ENCODE measurements at regions not wholly inside any gene's neighbourhood (a gene's known extent, or its start where the extent isn't known, plus 50 kb on each side); places are given as distances from the start of the nearest gene placed in this dataset.

GRCh38 chr3:154040283-154040682 lies 80.9 kb upstream of the ARHGEF26 start:
- H3K4me1 ChIP-seq (ENCODE audit: insufficient read depth, low read length, poor library complexity, severe bottlenecking) = no peaks in the 10 kb centered on the region
- no peaks in the 10 kb centered on the region for H3K27me3 ChIP-seq (ENCODE audit: insufficient read depth, low read length, poor library complexity, severe bottlenecking)
- TF ChIP-seq EZH2phosphoT487 (IDR thresholded peaks at IDR 0.05; ENCODE audit: borderline replicate concordance) = no peak
- peak; percentile 68 for TF ChIP-seq CTCF (conservative IDR thresholded peaks at IDR 0.05; ENCODE audit: low read length)
- H4K20me1 ChIP-seq (ENCODE audit: insufficient read depth, low read length, poor library complexity, severe bottlenecking) = no peaks in the 10 kb centered on the region
- H3K9ac ChIP-seq (ENCODE audit: low read depth, low read length, poor library complexity, severe bottlenecking) = no peak overlapping the region
- no peaks in the 10 kb centered on the region for H3F3A ChIP-seq (ENCODE audit: low read depth)
- no peaks in the 10 kb centered on the region for H3K36me3 ChIP-seq (ENCODE audit: insufficient read depth, low read length)
- H3K4me2 ChIP-seq (ENCODE audit: low read depth, low read length, poor library complexity, severe bottlenecking) = no peak overlapping the region
- H3K9me2 ChIP-seq (replicated peaks; ENCODE audit: low read depth, low read length) = no peaks in the 10 kb centered on the region
- no peaks in the 10 kb centered on the region for H3K9me3 ChIP-seq (ENCODE audit: insufficient read depth, low read depth, low read length)
- no peak overlapping the region for H2AFZ ChIP-seq (ENCODE audit: low read length)
- H3K4me3 ChIP-seq (ENCODE audit: low read length, poor library complexity, severe bottlenecking) = no peak overlapping the region
- H3K79me2 ChIP-seq (ENCODE audit: insufficient read depth, low read length) = no peaks in the 10 kb centered on the region

GRCh38 chr3:154044671-154045070 lies 76.5 kb upstream of the ARHGEF26 start:
- Histone ChIP-seq H3K27me3 (ENCODE audit: insufficient read depth, low read length, poor library complexity, severe bottlenecking) (no peaks in the 10 kb centered on the region), H3K9me3 (ENCODE audit: insufficient read depth, low read depth, low read length) (no peaks in the 10 kb centered on the region), H3K9me2 (replicated peaks; ENCODE audit: low read depth, low read length) (no peaks in the 10 kb centered on the region), H3F3A (ENCODE audit: low read depth) (no peaks in the 10 kb centered on the region), H3K36me3 (ENCODE audit: insufficient read depth, low read length) (no peaks in the 10 kb centered on the region), H3K4me3 (ENCODE audit: low read length, poor library complexity, severe bottlenecking) (no peak overlapping the region), H2AFZ (ENCODE audit: low read length) (no peak overlapping the region), H3K9ac (ENCODE audit: low read depth, low read length, poor library complexity, severe bottlenecking) (no peak overlapping the region), H3K4me1 (ENCODE audit: insufficient read depth, low read length, poor library complexity, severe bottlenecking) (no peaks in the 10 kb centered on the region), H3K79me2 (ENCODE audit: insufficient read depth, low read length) (no peaks in the 10 kb centered on the region), H3K4me2 (ENCODE audit: low read depth, low read length, poor library complexity, severe bottlenecking) (no peak overlapping the region), H4K20me1 (ENCODE audit: insufficient read depth, low read length, poor library complexity, severe bottlenecking) (no peaks in the 10 kb centered on the region)
- TF ChIP-seq EZH2phosphoT487 (IDR thresholded peaks at IDR 0.05; ENCODE audit: borderline replicate concordance) = no peak
- no peak for TF ChIP-seq CTCF (conservative IDR thresholded peaks at IDR 0.05; ENCODE audit: low read length)

- H3K27me3 ChIP-seq (ENCODE audit: insufficient read depth, low read length, poor library complexity, severe bottlenecking) = no peaks in the 10 kb centered on the region
- no peaks in the 10 kb centered on the region for H3K36me3 ChIP-seq (ENCODE audit: insufficient read depth, low read length)
- H3K9me3 ChIP-seq (ENCODE audit: insufficient read depth, low read depth, low read length) = no peaks in the 10 kb centered on the region
- H4K20me1 ChIP-seq (ENCODE audit: insufficient read depth, low read length, poor library complexity, severe bottlenecking) = no peaks in the 10 kb centered on the region
- H2AFZ ChIP-seq (ENCODE audit: low read length) = no peak overlapping the region
- no peak overlapping the region for H3K4me3 ChIP-seq (ENCODE audit: low read length, poor library complexity, severe bottlenecking)
- TF ChIP-seq EZH2phosphoT487 (IDR thresholded peaks at IDR 0.05; ENCODE audit: borderline replicate concordance) = no peak
- no peak for TF ChIP-seq CTCF (conservative IDR thresholded peaks at IDR 0.05; ENCODE audit: low read length)
- H3K9ac ChIP-seq (ENCODE audit: low read depth, low read length, poor library complexity, severe bottlenecking) = no peak overlapping the region
- H3K79me2 ChIP-seq (ENCODE audit: insufficient read depth, low read length) = no peaks in the 10 kb centered on the region
- H3F3A ChIP-seq (ENCODE audit: low read depth) = no peaks in the 10 kb centered on the region
- H3K4me1 ChIP-seq (ENCODE audit: insufficient read depth, low read length, poor library complexity, severe bottlenecking) = no peaks in the 10 kb centered on the region
- no peaks in the 10 kb centered on the region for H3K9me2 ChIP-seq (replicated peaks; ENCODE audit: low read depth, low read length)
- H3K4me2 ChIP-seq (ENCODE audit: low read depth, low read length, poor library complexity, severe bottlenecking) = no peak overlapping the region
These were observed 71.0 kb upstream of the ARHGEF26 start for GRCh38 chr3:154050216-154050615.
